GM18909 (cell line): ENCODE measurements at regions not wholly inside any gene's neighbourhood (a gene's known extent, or its start where the extent isn't known, plus 50 kb on each side); places are given as distances from the start of the nearest gene placed in this dataset.
"Not testable (repeated sequence)": the region's sequence is repeated elsewhere in the genome, so short reads cannot be mapped to it uniquely, and the experiment has no call there.

Experiments
- ATAC-seq: cut with Tn5 transposase; IDR thresholded peaks from one replicate; pipeline ENCODE4 v1.9.1; 2021; ENCODE audit warnings: mild to moderate bottlenecking; ENCODE audit not compliant: unreplicated experiment, poor library complexity

DNA sequence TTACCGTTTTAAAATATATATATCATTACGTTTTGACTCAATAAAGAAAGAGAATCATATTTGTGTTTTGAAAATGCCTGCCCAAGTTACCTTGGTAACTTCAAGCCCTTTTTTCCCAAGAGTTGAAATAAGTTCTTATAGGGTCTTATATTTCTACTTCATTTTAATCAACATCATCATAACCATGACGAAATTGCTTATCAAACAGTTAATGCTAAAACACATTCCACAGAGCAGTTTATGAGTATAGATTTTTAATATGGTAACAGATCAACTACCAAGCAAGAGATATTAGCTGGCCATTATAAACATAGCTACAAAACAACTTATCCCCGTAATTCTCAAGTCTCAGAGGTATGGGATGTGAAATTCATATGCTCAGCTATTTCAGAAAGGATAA is 197.9 kb upstream of the LRRTM4 start:
- ATAC-seq: no peak

DNA sequence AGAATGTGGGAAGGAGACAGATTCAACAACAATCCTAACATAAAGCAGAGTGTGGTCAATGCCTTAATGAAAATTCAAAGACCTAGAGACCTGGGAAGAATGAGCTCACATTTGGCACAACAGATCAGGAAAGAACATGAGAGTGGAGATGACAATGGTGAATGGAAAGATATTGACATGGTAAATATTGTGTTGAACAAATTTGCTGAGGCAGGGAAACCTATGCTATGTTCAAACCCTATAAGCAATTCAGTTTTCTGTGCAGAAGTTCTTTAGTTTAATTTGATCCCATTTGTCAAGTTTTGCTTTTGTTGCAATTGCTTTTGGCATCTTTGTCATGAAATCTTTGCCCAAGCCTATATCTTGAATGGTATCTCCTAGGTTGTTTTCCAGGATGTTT is 199.4 kb upstream of the LRRTM4 start:
- ATAC-seq: no peak

DNA sequence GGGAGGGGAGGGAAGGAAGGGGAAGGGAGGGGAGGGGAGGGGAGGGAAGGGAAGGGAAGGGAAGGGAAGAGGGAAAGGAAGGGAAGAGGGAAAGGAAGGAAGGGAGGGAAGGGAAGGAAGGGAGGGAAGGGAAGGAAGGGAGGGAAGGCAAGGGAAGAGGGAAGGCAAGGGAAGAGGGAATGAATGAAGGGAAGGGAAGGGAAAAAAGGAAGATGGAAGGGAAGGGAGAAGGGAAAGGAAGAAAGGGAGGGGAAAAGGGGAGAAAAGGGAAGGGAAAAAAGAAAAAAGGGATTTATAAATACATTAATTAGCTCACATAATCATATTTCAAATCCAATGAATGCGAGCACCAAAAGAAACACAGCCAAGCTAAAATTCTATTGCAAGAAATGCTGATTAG is 202.9 kb upstream of the LRRTM4 start:
- ATAC-seq: no peak

DNA sequence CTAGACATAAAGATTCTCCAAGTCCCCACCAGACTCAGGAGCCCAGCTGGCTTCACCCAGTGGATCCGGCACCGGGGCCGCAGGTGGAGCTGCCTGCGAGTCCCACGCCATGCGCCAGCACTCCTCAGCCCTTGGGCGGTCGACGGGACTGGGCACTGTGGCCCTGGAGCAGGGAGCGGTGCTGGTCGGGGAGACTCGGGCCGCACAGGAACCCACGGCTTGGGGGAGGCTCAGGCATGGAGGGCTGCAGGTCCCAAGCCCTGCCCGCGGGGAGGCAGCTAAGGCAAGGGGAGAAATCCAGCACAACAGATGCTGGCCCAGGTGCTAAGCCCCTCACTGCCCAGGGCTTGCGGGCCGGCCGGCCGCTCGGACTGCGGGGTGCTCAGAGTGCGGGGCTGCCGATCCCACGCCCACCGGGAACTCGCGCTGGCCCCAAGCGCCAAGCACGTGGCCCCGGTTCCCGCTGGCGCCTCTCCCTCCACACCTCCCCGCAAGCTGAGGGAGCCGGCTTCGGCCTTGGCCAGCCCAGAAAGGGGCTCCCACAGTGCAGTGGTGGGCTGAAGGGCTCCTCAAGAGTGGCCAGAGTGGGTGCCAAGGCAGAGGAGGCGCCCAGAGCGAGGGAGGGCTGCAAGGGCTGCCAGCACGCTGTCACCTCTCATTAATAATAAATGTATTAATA is 212.6 kb upstream of the LRRTM4 start:
- not testable (repeated sequence) for ATAC-seq

DNA sequence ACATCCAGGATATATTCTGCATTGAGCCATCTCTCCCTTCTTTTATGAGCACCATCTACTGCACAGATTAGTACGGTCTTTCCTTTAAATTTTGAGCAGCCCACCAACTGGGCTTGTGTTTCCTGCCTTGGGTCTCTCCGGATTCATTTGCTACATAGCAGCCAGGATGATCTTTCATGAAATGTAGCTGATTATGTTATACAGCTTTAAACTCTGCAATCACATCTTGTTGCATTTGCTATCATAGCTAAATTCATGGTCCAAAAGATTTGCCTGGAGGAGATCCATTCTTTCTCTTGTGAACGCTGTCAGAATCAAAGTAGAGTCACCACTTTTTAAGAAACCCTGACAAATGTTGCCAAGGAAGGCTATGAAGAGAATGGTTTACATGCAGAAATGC is 215.1 kb upstream of the LRRTM4 start:
- no peak for ATAC-seq

DNA sequence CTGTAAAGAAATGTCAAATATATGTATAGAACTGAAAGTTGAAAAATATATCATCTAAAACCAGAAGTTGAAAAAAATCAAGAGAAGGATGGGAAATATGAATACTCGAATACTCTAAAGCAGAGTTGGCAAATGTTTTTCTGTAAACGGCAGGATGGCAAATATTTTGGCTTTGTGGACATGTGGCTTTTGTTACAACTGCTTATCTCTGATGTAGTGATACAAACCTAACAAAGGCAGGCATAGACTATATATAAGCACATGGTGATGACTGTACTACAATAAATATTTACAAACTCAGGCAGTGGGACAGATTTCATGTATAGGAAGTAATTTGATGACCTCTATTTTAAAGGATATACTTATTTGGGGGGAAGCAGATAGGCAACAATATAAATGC is 224.6 kb upstream of the LRRTM4 start:
- ATAC-seq: no peak

DNA sequence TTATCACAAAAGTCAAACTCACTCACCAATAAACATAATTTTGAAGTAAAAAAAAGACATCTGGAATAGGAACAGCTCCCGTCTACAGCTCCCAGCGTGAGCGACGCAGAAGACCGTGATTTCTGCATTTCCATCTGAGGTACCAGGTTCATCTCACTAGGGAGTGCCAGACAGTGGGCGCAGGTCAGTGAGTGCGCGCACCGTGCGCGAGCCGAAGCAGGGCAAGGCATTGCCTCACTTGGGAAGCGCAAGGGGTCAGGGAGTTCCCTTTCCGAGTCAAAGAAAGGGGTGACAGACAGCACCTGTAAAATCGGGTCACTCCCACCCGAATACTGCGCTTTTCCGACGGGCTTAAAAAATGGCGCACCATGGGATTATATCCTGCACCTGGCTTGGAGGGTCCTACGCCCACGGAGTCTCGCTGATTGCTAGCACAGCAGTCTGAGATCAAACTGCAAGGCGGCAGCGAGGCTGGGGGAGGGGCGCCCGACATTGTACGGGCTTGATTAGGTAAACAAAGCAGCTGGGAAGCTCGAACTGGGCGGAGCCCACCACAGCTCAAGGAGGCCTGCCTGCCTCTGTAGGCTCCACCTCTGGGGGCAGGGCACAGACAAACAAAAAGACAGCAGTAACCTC is 231.7 kb upstream of the LRRTM4 start:
- ATAC-seq: not testable (repeated sequence)

DNA sequence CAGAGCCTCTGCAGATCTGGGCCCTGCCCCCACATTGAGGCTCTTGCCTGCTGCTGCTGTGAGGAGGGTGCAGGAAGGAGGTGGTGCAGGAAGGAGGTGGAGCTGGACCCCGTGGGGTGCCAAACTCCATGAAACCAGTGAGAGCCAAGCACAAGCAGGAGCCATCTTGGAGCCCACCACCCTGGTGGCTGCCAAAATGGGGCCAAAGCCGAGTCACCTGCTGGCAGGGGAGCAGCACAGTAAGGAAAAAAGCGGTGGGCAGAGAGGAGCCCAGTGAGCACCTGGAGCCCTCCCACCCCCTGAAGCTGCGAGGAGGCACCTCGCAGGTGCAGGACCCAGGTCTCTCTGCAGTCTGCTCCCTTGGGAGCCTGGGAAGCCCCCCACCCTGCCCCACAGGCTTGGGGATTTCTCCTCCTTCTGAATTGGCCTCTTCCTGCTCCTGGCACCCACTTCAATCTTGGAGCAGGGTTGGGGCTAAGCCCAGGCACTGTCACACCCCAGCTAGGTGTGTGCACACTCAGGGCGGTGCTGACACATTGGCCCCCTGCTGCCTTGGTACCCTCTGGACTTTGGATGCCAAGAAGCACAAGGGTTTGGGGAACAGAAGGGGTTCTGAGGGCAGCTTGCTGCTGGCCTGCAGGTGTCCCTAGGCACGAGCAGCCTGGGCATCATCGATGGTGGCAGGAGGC is 245.4 kb upstream of the LRRTM4 start:
- no peak for ATAC-seq

DNA sequence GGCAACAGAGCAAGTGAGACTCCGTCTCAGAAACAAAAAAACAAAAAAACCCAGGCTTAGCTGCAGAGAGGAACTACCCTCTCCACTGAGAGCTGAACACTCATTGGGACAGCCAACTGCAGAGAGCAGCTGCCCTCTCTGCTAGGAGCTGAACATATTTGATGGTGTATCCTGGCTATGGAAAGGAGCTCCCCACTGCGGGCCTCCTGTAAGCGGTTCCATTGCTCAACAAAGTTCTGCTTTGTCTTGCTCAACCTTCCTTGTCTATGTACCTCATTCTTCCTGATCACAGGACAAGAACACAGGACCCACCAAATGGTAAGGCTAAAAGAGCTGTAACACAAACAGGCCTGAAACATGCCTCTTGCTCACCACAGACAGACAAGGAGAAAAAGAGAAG is 246.3 kb upstream of the LRRTM4 start:
- ATAC-seq: no peak

DNA sequence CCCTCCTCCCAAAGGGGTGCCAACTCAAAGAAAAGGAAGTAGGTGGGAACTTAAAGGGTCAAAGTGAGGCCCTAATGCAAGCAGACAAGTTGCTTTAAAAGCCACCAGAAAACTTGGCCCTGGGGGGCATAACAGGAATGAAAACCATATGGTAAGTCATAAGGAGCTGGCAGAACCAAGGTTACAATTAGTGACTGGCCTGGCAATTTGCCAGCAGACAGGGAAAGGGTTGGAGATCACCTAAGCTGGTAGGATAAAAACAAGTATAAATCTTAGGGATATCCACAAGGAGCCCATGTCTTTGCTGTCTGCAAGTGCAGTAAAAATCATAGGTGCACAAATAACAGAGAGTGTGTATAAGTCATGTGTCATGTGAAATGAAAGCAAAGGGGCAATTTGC is 256.7 kb upstream of the LRRTM4 start:
- no peak for ATAC-seq

DNA sequence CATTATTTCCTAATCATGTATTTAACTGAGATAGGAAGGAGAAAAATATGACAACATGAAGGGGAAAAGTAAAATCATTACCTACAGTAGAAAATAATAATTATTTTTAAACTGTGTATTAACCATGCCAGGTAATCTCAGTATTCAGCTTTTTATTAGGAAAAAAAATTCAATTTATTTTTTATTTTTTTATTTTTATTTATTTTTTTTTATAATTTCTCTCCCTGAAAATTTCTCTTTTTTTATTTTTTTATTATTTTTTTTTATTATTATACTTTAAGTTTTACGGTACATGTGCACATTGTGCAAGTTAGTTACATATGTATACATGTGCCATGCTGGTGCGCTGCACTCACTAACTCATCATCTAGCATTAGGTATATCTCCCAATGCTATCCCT is 271.3 kb upstream of the LRRTM4 start:
- ATAC-seq: not testable (repeated sequence)

DNA sequence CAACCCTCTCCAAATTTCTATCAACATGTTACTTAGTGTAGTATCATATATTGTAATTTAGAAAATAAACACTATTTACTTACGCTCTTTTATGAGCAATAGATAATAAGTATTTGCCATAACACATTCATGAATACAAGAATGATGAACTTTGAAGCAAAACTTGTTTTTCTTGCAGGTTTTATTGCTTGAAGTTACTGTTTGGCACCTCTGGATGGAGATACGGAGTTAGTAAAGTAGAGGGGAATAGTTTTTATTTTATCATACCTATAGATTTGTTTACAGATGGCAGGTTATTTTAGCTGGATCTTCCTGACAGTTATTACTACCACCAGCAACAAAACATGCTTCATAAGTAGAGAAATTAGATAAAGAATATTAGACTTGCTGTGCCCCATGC is 274.2 kb upstream of the LRRTM4 start:
- ATAC-seq: no peak

DNA sequence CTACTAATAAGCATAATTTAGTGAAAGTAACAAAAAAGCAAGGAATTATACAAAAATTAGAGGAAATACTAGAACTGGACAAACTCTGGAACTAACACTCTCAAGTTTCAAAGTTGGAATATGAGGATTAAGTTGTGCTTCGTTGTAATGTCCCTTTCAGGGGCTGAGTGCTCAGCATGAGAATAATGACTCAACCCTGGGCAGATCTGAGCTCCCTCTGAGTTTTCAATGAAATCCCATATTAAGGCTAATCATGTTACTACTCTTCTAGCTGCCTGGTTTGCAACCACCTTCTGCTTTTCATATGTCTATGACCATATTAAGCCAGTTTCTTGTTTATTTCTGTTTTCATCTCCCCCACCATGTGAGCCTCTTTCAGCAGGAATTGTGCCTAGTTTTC is 274.9 kb upstream of the LRRTM4 start:
- ATAC-seq: no peak

DNA sequence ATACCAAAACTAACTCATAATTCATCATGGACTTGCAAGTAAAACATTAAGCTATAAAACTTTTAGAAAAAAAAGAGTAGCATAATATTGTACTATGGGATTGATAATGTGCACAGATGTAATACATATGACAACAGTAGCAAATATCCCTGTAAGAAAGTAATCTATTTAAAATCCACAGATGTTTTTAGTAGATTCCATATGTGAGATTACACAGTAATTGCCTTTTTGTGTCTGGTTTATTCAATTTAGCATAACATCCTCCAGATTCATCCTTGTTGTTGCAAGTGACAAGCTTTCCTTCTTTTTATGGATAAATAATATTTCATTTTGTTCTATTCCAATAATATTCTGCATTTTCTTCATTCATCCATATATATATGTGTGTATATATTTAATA is 278.2 kb upstream of the LRRTM4 start:
- no peak for ATAC-seq

DNA sequence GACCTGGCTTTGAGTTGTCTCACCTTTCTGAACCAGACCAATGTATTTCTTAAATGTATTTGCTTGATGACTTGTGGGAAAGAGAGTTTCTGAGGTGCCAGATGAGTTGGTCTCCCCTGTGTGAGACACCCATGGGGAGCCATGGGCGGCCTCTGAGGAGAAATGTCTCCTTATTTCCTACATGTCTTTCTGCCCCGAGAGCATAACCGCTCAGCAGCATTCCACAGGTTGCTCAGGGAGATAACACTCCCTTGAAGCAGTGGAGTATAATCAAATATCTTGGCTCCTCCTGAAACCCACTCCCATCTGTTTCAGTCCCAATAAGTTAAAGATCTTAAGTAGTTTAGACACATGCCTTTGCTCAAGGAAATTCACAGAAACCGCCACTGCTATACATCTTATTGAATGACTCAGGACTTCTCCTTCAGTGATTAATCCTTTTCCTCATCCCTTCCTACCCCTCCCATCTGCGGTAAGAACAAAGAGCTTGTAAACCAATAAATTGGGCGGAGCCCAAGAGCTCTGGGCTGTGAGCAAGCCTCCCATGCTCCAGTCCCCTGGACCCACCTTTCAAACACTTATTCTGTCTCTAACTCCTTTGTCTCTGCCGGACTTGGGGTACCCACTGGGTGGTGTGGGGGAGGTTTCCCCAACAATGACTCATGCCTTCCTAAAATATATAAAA is 285.5 kb upstream of the LRRTM4 start:
- no peak for ATAC-seq

DNA sequence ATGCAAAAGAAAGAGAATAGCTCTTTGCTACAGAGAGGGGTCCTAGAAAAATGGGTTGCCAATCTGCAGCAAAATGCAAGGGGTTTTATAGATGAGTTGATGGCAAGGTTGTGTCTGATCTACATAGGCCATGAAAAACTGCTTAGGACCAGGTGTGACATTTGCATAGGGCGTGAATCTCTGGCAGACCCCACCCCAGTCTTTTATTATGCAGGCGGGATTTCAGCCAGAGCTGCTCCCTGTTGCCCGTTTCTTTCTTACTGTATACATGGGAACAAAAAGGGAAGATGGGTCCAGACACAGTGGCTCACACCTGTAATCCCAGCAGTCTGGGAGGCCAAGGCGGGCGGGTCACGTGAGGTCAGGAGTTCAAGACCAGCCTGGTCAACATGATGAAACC is 286.4 kb upstream of the LRRTM4 start:
- no peak for ATAC-seq

DNA sequence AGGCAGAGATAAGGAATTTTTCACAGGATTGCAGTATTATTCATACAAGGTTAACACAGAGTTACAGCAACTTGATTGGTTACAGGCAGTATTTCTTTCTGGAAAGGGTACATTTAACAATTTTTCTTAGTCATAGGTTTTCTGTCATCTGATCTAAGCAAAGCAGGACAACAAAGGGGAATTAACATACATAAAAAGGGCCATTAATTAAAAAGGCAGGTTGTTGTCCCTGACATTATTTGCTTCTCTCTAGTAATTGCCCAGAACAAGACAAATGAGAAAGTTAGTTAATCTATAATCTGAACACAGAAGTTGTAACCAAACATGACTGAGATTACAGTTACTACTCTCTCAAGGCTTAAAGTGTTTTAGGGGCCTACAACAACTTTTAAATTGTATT is 291.4 kb upstream of the LRRTM4 start:
- no peak for ATAC-seq

DNA sequence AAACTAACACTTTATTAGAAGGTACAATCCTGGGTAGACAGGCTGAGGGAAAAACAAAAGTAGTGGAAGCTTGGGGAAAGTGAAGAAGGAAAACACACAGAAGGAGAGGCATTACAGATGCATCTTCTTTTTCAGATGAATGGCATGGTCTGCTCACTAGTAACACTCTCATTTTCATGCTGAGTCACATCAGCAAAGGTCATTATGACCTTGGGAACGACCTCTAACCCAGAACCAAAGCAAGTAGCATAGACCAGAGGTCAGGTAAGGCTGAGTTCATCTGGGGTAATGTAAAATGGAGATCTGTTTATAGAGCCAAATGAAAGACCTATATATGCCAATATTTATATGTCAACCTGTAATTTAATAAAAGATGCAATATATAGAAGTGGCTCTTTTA is 294.4 kb upstream of the LRRTM4 start:
- no peak for ATAC-seq

DNA sequence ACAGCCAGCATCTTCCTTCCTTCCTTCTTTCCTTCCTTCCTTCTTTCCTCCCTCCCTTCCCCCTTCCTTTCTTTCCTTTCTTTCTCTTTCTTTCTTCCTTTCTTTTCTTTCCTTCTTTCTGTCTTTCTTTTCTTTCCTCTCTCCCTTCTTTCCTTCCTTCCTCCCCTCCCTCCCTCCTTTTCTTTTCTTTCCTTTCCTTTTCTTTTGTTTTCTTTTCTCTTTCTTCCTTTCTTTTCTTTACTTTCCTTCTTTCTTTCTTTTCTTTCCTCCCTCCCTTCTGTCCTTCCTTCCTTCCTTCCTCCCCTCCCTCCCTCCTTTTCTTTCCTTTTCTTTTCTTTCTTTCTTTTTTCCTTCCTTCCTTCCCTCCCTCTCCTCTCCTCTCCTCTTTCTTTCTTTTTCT is 296.0 kb upstream of the LRRTM4 start:
- ATAC-seq: no peak

DNA sequence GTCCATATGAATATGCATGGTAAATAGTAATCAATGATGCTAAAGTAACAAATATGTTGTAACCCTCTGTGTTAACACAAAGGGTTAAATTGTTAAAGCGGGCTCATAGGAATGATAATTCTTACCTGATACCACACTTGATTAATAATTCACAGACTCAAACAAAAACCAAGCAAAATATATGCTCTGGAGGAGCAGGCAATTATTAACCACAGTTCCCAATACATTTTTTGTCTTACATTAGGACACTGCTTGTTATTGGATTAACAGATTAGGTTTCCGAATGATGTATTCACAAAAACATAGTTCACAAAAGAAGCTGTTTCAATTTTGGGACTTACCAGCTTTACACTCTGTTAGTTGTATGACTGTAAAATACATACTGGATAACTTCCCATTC is 300.9 kb upstream of the LRRTM4 start:
- ATAC-seq: no peak

DNA sequence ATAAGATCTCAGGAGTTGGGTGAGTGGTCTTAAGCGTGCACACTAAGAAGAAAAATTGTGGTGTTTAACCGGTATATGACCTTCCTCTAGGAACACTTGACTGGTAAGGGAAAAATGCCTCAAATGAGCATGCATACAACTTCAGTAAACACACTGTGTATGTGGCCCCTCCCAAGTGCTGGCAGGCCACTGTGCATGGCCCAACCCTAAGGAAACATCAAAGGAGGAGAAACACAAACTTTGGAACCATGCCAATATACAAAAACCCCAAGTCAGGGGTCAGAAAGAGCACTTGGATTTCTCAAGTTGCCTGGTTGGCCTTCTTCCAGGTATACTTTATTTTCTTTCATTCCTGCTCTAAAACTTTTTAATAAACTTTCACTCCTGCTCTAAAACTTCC is 308.9 kb upstream of the LRRTM4 start:
- ATAC-seq: no peak
